Natural killer cell (primary cell): ENCODE measurements at regions not wholly inside any gene's neighbourhood (a gene's known extent, or its start where the extent isn't known, plus 50 kb on each side); places are given as distances from the start of the nearest gene placed in this dataset.

Source experiments
- ATAC-seq, 3 donors: fragments of 150-1000 bp in 2 of 3; fragments of 200-7000 bp in 1 of 3; cut with Tn5 transposase; 1 replicate in 1 of 3; 2 replicates in 2 of 3; pipeline ENCODE4 v1.10.0; 2021; ENCODE audit warnings: mild to moderate bottlenecking in 2 of 3, moderate library complexity in 2 of 3
- DNase-seq, 2 donors: peaks; one replicate each; pipeline versions ENCODE4 v3.0.0 to v3.0.0-alpha.2; 2013 to 2021; ENCODE audit warnings: mixed read lengths in 1 of 2
- H3K27ac ChIP-seq: one replicate; pipeline ENCODE4 v1.5.1; 2013; ENCODE audit warnings: mild to moderate bottlenecking, low read length
- H3K27me3 ChIP-seq: one replicate; pipeline ENCODE4 v1.6.1; 2013; ENCODE audit warnings: low read length; ENCODE audit not compliant: control insufficient read depth, insufficient read depth
- H3K36me3 ChIP-seq: one replicate; pipeline ENCODE4 v1.6.1; 2013; ENCODE audit warnings: low read length; ENCODE audit not compliant: control insufficient read depth, insufficient read depth
- H3K4me1 ChIP-seq: one replicate; pipeline ENCODE4 v1.6.1; 2013; ENCODE audit warnings: low read length; ENCODE audit not compliant: control insufficient read depth, insufficient read depth
- H3K4me3 ChIP-seq: one replicate; pipeline ENCODE4 v1.5.1; 2013; ENCODE audit warnings: low read length
- H3K9me3 ChIP-seq: one replicate; pipeline ENCODE4 v1.6.1; 2013; ENCODE audit warnings: low read length; ENCODE audit not compliant: control insufficient read depth, insufficient read depth
- H3K27ac Mint-ChIP-seq, 2 donors: one replicate each; pipeline ENCODE4 v1.8.0; 2022; ENCODE audit warnings: mild to moderate bottlenecking in 2 of 2, mixed read lengths in 2 of 2, moderate library complexity in 1 of 2
- H3K27me3 Mint-ChIP-seq, 2 donors: one replicate each; pipeline ENCODE4 v1.8.0; 2022; ENCODE audit warnings: low read depth in 2 of 2, mixed read lengths in 2 of 2
- H3K36me3 Mint-ChIP-seq: one replicate; pipeline ENCODE4 v1.8.0; 2022; ENCODE audit warnings: mixed read lengths
- H3K4me1 Mint-ChIP-seq, 2 donors: one replicate each; pipeline ENCODE4 v1.8.0; 2022; ENCODE audit warnings: mixed read lengths in 2 of 2
- H3K4me3 Mint-ChIP-seq: one replicate; pipeline ENCODE4 v1.8.0; 2022; ENCODE audit warnings: mild to moderate bottlenecking, moderate library complexity, mixed read lengths
- H3K9me3 Mint-ChIP-seq, 2 donors: one replicate each; pipeline ENCODE4 v1.8.0; 2022; ENCODE audit warnings: mixed read lengths in 2 of 2
- CTCF ChIP-seq: fragments of 200-600 bp; IDR thresholded peaks from one replicate; pipeline ENCODE4 v1.8.0; 2022; ENCODE audit warnings: antibody characterized with exemption
- WGBS: methylation state at CpG from one replicate; pipeline ENCODE4 v1.1.7; 2013; ENCODE audit warnings: missing lambda C conversion rate; ENCODE audit not compliant: insufficient coverage; 5-methylcytosine and 5-hydroxymethylcytosine counted together
- intact Hi-C: fragments of 100-400 bp; cut with micrococcal nuclease; formaldehyde crosslinking; loops from one replicate; pipeline ENCODE4 v1.14.2; 2022

GRCh38 chr21:20108976-20109540, 889.2 kb upstream of the NCAM2 start:
- Histone ChIP-seq H3K4me1 (no peaks in the 10 kb centered on the region), H3K27ac (no peak overlapping the region), H3K4me3 (no peak overlapping the region), H3K9me3 (no peaks in the 10 kb centered on the region), H3K36me3 (no peaks in the 10 kb centered on the region), H3K27me3 (no peaks in the 10 kb centered on the region)
- 88% methylated on average over 2 of the region's 2 CpGs for WGBS
- Mint-ChIP-seq H3K27me3 (no peaks in the 10 kb centered on the region), H3K36me3 (no peaks in the 10 kb centered on the region), H3K4me1 (peaks cover 0 to 4% of the 10 kb centered on the region in 2 donors), H3K4me3 (no peak overlapping the region), H3K9me3 (peaks cover 4 to 8% of the 10 kb centered on the region in 2 donors), H3K27ac (no peak overlapping the region)
- no peak for TF ChIP-seq CTCF
- intact Hi-C loops: no loop called here
- no peak for DNase-seq
- ATAC-seq: no peak

- WGBS: no CpG with 5 or more reads among the region's 2 CpGs
- TF ChIP-seq CTCF: no peak
- H3K4me3 ChIP-seq: no peak overlapping the region
- intact Hi-C loops: no loop called here
- ATAC-seq (no peak), DNase-seq (no peak)
- no peaks in the 10 kb centered on the region for H3K27me3 ChIP-seq
- no peak overlapping the region for H3K4me3 Mint-ChIP-seq
- H3K27ac Mint-ChIP-seq: no peak overlapping the region
- no peaks in the 10 kb centered on the region for H3K27me3 Mint-ChIP-seq
- no peaks in the 10 kb centered on the region for H3K36me3 ChIP-seq
- no peaks in the 10 kb centered on the region for H3K4me1 ChIP-seq
- peaks cover 7 to 11% of the 10 kb centered on the region in 2 donors for H3K9me3 Mint-ChIP-seq
- H3K36me3 Mint-ChIP-seq: no peaks in the 10 kb centered on the region
- H3K4me1 Mint-ChIP-seq: peaks cover 0 to 4% of the 10 kb centered on the region in 2 donors
- no peaks in the 10 kb centered on the region for H3K9me3 ChIP-seq
- H3K27ac ChIP-seq: no peak overlapping the region
Measured at GRCh38 chr21:20110368-20110767, 887.8 kb upstream of the NCAM2 start.

GRCh38 chr21:20151741-20152140, 846.5 kb upstream of the NCAM2 start:
- Histone ChIP-seq H3K27me3 (no peaks in the 10 kb centered on the region), H3K9me3 (peaks cover 27% of the 10 kb centered on the region), H3K4me1 (no peaks in the 10 kb centered on the region), H3K27ac (no peak overlapping the region), H3K36me3 (no peaks in the 10 kb centered on the region), H3K4me3 (no peak overlapping the region)
- H3K27ac Mint-ChIP-seq: no peak overlapping the region
- intact Hi-C loops: loop anchor here (10.0 kb wide), 1 partner anchor 57 kb away; no protein-coding TSS in a partner anchor
- WGBS: 89% methylated on average over 1 of the region's 1 CpG
- H3K4me1 Mint-ChIP-seq: no peaks in the 10 kb centered on the region
- no peak overlapping the region for H3K4me3 Mint-ChIP-seq
- DNase-seq (no peak), ATAC-seq (no peak)
- H3K27me3 Mint-ChIP-seq: no peaks in the 10 kb centered on the region
- peaks cover 9 to 18% of the 10 kb centered on the region in 2 donors for H3K9me3 Mint-ChIP-seq
- TF ChIP-seq CTCF: no peak
- no peaks in the 10 kb centered on the region for H3K36me3 Mint-ChIP-seq

GRCh38 chr21:20163167-20163566, 835.0 kb upstream of the NCAM2 start:
- intact Hi-C loops: no loop called here
- no peak overlapping the region for H3K27ac ChIP-seq
- ATAC-seq (no peak), DNase-seq (no peak)
- no peak overlapping the region for H3K4me3 Mint-ChIP-seq
- no peaks in the 10 kb centered on the region for H3K4me1 Mint-ChIP-seq
- H3K9me3 ChIP-seq: no peaks in the 10 kb centered on the region
- H3K27ac Mint-ChIP-seq: no peak overlapping the region
- no peaks in the 10 kb centered on the region for H3K27me3 Mint-ChIP-seq
- WGBS: 69% methylated on average over 3 of the region's 4 CpGs
- H3K36me3 Mint-ChIP-seq: no peaks in the 10 kb centered on the region
- no peaks in the 10 kb centered on the region for H3K36me3 ChIP-seq
- no peak for TF ChIP-seq CTCF
- peaks cover 2 to 4% of the 10 kb centered on the region in 2 donors for H3K9me3 Mint-ChIP-seq
- no peak overlapping the region for H3K4me3 ChIP-seq
- H3K4me1 ChIP-seq: no peaks in the 10 kb centered on the region
- no peaks in the 10 kb centered on the region for H3K27me3 ChIP-seq
